ENCODE measurements at regions not wholly inside any gene's neighbourhood (a gene's known extent, or its start where the extent isn't known, plus 50 kb on each side); places are given as distances from the start of the nearest gene placed in this dataset.

- Histone ChIP-seq H3K27ac (ENCODE audit: low read length) (no peak overlapping the region), H3K9me3 (ENCODE audit: control insufficient read depth, insufficient read depth, low read length) (no peaks in the 10 kb centered on the region), H3K4me3 (ENCODE audit: low read length) (no peak overlapping the region), H3K27me3 (ENCODE audit: control insufficient read depth, insufficient read depth, low read length) (no peaks in the 10 kb centered on the region), H3K36me3 (ENCODE audit: control insufficient read depth, insufficient read depth, low read length) (no peaks in the 10 kb centered on the region), H3K4me1 (ENCODE audit: control insufficient read depth, insufficient read depth, low read length) (no peaks in the 10 kb centered on the region)
- WGBS (ENCODE audit: insufficient coverage): 84% methylated on average over 15 of the region's 15 CpGs
- ATAC-seq (no peak), DNase-seq (no peak)
- Mint-ChIP-seq H3K9me3 (no peaks in the 10 kb centered on the region), H3K27ac (no peak overlapping the region), H3K27me3 (ENCODE audit: low read depth in 2 of 2) (peaks cover 5 to 30% of the 10 kb centered on the region in 2 donors), H3K4me1 (no peaks in the 10 kb centered on the region), H3K4me3 (no peak overlapping the region), H3K36me3 (no peaks in the 10 kb centered on the region)
- no peak for TF ChIP-seq CTCF (IDR thresholded peaks at IDR 0.05)
- intact Hi-C loops (cut with micrococcal nuclease): no loop called here
Measured at GRCh38 chr2:234797566-234798250, 154.1 kb upstream of the SH3BP4 start.

GRCh38 chr2:234796045-234796591, 155.7 kb upstream of the SH3BP4 start:
- 89% methylated on average over 8 of the region's 8 CpGs for WGBS (ENCODE audit: insufficient coverage)
- Mint-ChIP-seq H3K27me3 (ENCODE audit: low read depth in 2 of 2) (peaks cover 5 to 30% of the 10 kb centered on the region in 2 donors), H3K27ac (no peak overlapping the region), H3K4me3 (no peak overlapping the region), H3K4me1 (no peaks in the 10 kb centered on the region), H3K9me3 (no peaks in the 10 kb centered on the region), H3K36me3 (no peaks in the 10 kb centered on the region)
- Histone ChIP-seq H3K4me1 (ENCODE audit: control insufficient read depth, insufficient read depth, low read length) (no peaks in the 10 kb centered on the region), H3K36me3 (ENCODE audit: control insufficient read depth, insufficient read depth, low read length) (no peaks in the 10 kb centered on the region), H3K27me3 (ENCODE audit: control insufficient read depth, insufficient read depth, low read length) (no peaks in the 10 kb centered on the region), H3K9me3 (ENCODE audit: control insufficient read depth, insufficient read depth, low read length) (no peaks in the 10 kb centered on the region), H3K4me3 (ENCODE audit: low read length) (no peak overlapping the region), H3K27ac (ENCODE audit: low read length) (no peak overlapping the region)
- intact Hi-C loops (cut with micrococcal nuclease): no loop called here
- TF ChIP-seq CTCF (IDR thresholded peaks at IDR 0.05): no peak
- DNase-seq (no peak), ATAC-seq (no peak)

GRCh38 chr2:234795272-234795920, 156.4 kb upstream of the SH3BP4 start:
- 52% methylated on average over 5 of the region's 6 CpGs for WGBS (ENCODE audit: insufficient coverage)
- no peaks in the 10 kb centered on the region for H3K36me3 Mint-ChIP-seq
- no peak for DNase-seq
- TF ChIP-seq CTCF (IDR thresholded peaks at IDR 0.05): no peak
- no peaks in the 10 kb centered on the region for H3K4me1 ChIP-seq (ENCODE audit: control insufficient read depth, insufficient read depth, low read length)
- H3K27me3 ChIP-seq (ENCODE audit: control insufficient read depth, insufficient read depth, low read length): no peaks in the 10 kb centered on the region
- peaks cover 5 to 30% of the 10 kb centered on the region in 2 donors for H3K27me3 Mint-ChIP-seq (ENCODE audit: low read depth in 2 of 2)
- no peak overlapping the region for H3K27ac Mint-ChIP-seq
- ATAC-seq: no peak
- no peaks in the 10 kb centered on the region for H3K36me3 ChIP-seq (ENCODE audit: control insufficient read depth, insufficient read depth, low read length)
- no peaks in the 10 kb centered on the region for H3K9me3 Mint-ChIP-seq
- H3K9me3 ChIP-seq (ENCODE audit: control insufficient read depth, insufficient read depth, low read length): no peaks in the 10 kb centered on the region
- no peak overlapping the region for H3K4me3 ChIP-seq (ENCODE audit: low read length)
- intact Hi-C loops (cut with micrococcal nuclease): no loop called here
- no peak overlapping the region for H3K4me3 Mint-ChIP-seq
- no peaks in the 10 kb centered on the region for H3K4me1 Mint-ChIP-seq
- no peak overlapping the region for H3K27ac ChIP-seq (ENCODE audit: low read length)

All from natural killer cell (primary cell).